ENCODE measurements at regions not wholly inside any gene's neighbourhood (a gene's known extent, or its start where the extent isn't known, plus 50 kb on each side); places are given as distances from the start of the nearest gene placed in this dataset.

DNA sequence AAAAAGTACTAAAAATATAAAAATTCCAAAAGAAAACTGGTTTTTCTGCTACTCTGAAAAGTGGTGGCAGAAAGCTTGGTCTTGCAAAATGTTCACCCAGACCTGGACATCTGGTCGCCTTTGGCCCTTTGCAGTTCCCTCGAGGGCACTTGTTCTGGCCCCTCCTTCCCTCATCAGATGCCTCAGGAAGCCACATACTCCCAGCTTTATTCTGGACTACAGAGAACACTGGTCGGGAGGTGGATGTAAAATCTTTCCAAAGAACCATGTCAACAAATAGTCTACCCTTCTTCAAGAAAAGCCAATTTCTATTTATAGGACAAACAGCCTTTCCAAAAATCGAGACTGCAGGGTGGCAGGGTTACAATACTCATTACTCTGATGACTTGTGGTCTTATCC, 726.1 kb downstream of the TNS3 start:
- DNase-seq: no peak

DNA sequence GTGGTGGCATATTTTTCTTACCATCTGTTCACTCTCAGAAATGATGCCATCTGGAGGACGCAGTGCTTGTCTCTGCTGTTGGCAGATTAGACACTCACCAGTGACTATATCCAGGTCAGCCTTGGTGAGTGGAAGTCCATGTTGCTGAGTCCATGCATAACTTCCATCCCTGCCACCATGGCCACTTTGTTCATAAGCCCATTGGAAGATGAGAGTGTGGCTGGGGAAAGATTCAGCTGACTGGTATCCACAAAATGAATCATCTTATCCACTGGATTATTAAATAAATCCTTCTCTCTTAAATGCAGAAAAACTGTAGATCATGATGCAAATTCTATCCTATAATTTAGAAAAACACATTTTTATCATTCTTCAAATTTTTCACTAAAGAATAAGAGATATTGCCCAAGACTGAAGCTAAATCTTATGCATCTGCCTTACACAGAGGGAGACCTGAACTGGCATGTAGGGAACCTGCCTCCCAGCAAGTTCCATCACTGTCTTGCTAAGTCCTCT, 726.9 kb downstream of the TNS3 start:
- no peak for DNase-seq

DNA sequence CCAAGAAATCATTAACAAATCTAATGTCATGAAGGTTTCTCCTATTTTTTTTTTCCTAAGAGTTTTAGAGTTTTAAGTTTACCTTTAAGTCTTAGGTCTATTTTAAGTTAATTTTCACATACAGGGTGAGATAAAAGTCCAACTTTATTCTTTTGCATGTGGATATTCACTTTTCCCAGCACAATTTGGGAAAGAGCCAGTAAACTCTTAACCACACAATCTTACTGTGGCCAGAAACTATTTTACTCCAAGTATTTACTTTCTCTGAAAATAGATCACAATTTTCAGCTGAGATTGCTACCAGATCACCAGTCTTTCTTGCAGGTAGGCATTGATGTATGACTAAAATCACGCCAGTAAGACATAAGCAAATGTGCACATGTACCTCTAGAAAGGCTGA, 728.5 kb downstream of the TNS3 start:
- DNase-seq: no peak

DNA sequence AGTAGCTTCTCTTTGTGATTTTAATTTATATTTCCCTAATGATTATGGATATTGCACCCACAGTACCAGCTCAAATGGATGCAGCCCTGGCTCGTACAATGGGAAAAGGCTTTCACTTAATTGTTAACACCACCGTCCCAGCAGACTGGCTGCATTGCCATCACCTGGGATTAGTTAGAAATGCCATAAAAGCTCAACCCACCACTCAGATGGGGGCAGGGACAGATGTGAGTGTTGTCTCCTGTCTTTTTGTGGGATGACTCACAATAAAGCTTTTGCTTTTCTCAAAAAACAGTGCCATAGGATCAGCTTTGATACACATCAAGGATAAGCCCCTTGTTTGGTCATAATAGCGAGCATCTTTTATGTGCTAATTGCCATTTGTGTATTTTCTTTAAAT, 729.1 kb downstream of the TNS3 start:
- DNase-seq: no peak

DNA sequence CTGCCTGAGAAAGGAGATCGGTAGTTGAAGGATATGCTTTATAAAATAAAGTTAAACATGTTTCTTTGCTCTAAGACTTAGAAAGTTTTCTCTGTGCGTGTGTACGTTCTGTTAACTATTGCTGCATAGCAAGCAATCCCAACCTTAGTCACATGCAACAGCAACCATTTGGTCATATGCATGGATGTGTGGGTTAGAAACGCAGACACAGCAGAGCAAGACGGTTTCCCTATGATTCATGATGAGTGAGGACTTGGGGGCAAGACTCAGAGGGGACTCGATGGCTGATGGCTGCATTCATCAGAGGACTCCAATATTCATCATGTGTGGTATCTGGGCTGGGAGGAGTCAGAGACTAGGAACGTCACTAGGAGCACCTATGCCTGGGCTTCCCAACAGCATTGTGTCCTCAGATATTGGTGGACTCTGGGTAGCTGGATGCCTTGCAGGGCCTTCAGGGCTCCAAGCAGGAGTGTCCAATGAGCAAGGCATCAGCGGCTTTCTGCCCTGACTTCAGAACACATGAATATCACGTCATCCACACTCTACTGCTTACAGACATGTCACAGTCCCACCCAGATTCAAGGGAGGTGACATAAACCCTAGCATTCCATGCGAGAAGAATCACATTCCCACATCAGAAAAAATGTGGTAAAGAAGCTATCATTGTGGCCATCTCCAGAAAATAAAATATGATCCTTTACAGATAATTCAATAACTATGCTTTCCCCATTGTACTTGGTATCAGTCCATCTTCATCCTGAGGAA, 731.2 kb downstream of the TNS3 start:
- no peak for DNase-seq

DNA sequence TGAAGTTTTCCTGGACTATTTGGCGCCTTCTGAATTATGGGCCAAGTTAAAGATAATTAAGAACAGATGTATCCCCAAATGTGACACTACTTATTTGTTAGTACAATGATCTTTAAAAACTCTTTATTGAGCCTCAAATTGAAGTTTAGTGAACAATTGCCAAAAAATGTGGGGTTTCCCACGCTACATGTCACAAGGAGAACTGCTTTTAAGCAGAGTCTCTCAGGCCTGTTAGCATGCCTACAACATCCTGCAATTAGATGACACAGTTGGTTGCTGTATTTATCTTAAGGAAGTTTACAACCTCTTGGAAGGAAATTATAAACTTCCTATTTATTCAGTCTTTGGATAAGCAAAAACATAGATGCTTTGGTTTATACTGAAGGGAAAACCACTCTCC, 733.0 kb downstream of the TNS3 start:
- no peak for DNase-seq

DNA sequence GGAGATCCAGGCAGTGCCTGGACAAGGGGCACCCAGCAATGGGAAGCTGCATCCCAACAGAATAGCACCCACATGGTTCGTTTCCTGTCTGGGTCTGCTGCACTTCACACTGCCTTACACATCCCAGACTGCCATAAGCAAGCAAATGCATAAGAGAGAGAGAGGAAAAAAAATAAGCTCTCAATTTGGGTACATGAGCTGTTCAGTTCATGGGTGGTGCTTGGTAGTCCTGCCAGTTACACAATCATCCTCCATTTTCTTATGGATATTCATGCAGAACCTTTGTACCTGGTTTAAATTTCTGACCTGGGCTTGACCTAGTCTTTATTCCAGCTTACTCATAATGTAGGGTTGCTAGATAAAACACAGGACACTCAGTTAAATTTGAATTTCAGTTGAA, 733.6 kb downstream of the TNS3 start:
- DNase-seq: no peak

DNA sequence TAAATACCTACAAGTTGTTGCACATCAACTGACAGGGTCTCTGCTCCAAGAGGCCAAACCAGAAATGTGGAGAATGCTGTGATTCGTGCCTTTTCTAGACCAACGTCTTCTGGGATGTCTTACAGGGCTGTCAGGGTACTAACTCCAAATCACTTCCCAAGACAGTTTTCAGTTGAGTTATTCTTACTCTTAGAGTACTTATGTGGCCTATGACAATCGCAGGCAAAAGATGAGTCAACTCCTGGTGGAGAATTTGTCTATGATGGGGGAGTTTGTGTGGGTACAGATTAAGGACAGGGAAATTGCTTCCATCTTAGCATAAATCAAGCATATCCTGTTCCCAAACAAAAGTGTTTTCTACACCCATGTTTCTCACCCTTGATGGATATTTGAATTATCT, 734.8 kb downstream of the TNS3 start:
- DNase-seq: no peak

DNA sequence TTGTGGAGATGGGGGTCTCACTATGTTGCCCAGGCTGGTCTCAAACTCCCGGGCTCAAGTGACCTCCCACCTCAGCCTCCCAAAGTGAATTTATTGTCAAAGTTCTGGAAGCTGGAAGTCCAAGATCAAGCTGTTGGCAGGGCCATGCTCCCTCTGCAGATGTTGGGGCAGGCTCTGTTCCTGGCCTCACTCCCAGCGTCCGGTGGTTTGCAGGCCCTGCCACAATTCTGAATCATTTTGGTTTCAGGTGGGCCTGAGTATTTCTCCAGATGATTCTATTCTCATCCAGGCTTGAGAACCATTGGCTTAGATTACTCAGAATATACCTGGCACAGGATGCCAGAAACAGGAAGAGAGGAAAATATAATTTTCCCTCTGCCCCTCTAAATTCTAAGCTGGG, 737.4 kb downstream of the TNS3 start:
- DNase-seq: no peak

DNA sequence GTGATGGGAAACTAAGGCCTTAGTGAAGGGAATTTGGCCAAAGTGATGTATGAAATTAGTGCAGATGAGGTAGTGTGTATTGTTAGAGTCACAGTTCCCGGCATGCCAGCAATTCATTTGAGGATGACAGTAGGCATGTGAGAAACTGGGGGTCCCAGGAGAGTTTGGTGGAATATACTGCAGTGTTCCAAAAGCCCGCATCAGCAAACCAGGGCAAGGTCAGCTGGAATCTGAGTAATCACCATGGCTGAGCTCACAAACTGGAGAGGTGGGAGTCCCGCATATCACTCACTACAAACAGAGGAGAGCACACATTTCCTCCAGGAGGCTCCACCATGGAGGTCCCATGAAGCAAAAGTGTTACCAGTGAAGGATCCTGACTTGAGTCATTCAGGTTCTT, 740.7 kb downstream of the TNS3 start:
- no peak for DNase-seq

DNA sequence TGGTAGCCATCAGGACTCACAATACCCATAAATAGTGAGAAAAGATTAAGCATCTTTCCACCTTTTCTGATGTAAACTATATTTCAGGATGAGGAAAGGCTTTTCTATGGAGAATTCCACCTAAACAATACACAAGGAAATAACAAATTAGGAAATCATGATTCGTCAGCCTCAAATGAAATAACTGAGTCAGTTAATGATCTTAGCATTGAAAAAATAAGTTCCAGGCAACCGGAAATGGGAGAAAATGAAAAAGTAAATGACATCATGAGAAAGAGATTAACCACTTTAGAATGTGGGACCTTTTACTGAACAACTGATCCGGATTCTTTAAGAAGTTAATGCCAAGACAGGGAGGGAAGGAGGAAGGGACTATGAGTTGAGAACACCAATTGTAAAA, 742.3 kb downstream of the TNS3 start:
- DNase-seq: no peak

DNA sequence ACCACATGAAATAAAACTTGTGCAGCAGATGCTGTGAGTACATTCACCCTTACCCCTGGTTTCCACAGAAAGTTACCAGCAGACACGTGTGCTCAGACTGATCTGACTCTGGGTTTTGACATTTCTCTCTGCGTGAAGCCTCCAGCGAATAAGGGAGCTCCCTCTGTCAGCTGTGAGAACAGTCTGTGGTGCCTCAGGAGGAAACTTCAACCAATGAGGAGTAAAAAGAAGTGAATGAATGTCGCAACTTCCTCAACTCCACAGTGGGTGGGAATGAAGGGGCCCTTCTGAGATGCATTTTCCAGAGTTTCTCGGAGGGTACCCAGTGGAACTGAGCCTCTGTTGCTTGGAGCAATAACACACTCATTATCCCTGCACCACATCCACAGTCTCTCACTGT, 743.4 kb downstream of the TNS3 start:
- DNase-seq: no peak

DNA sequence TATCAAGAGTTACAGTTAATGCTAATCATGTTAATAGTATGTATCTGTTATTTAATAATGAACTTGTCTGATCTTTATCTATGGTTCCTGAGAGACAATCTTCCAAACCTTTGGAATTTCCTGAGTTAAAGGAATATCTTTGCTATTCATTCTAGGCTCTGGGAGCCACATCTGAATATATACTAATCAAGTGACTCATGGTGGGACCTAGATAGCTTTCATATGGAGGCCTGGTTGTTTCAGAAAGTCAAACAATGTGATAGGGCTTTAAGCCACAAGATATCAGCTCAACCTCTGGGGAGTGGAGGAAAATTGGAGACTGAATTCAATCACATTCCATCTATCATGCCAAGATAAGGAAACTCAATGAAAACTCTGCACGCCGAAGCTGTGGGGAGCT, 746.4 kb downstream of the TNS3 start:
- no peak for DNase-seq

DNA sequence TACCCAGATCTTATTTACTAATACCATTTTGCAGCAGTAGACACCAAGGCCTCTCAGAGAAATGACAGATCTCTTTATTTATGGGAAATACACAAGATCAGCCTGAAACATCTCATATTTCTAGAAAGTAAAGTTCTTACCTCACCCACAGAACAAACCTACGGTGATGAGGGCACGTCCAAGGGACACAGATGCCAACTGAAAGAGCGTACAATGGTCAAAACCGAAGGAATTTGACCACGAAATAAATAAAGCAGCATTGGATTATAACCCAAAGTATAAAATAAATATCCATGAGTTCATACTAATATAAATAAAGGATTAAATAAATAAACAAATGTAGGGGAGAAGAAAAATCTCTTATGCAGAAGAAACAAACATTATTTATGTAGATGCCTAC, 747.0 kb downstream of the TNS3 start:
- no peak for DNase-seq

DNA sequence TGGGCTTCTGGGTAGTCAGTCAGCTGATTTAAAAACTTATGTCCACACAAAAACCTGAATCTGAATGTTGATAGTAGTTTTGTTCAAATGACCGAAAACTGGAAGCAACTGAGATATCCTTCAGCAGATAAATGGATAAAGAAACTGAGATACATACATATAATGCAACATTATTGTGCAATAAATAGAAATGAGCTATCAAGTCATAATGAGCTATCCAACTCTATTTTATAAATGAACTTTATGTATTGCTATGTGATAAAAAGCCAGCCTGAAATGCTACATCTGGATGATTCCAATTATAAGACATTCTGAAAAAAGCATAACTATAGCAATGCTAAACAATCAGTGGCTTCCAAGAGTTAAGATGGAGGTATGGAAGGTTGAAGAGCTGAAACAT, 748.7 kb downstream of the TNS3 start:
- DNase-seq: no peak

DNA sequence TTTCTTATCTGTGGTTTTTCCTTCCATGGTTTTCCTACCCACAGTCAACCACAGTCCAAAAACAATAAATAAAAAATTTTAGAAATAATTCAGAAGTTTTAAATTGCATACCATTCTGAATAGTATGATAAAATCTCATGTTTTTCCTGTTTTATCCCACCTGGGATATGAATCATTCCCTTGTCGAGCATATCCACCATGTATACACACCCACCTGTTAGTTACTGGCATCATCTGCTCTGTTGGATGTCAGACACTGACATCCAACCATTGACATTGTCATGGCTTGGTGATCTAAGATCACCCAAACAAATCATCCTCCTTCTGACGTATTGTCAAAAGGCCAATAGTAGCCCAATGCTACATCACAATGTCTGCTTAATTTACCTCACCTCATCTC, 749.8 kb downstream of the TNS3 start:
- DNase-seq: no peak

DNA sequence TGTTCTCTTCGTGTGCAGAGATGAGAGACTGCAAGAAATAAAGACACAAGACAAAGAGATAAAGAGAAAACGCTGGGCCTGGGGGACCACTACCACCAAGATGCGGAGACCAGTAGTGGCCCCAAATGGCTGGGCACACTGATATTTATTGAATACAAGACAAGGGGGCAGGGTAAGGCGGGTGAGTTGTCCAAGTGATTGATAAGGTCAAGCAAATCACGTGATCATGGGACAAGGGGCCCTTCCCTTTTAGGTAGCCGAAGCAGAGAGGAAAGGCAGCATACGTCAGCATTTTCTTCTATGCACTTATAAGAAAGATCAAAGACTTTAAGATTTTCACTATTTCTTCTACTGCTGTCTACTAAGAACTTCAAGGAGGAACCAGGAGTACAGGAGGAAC, 762.1 kb downstream of the TNS3 start:
- DNase-seq: no peak

DNA sequence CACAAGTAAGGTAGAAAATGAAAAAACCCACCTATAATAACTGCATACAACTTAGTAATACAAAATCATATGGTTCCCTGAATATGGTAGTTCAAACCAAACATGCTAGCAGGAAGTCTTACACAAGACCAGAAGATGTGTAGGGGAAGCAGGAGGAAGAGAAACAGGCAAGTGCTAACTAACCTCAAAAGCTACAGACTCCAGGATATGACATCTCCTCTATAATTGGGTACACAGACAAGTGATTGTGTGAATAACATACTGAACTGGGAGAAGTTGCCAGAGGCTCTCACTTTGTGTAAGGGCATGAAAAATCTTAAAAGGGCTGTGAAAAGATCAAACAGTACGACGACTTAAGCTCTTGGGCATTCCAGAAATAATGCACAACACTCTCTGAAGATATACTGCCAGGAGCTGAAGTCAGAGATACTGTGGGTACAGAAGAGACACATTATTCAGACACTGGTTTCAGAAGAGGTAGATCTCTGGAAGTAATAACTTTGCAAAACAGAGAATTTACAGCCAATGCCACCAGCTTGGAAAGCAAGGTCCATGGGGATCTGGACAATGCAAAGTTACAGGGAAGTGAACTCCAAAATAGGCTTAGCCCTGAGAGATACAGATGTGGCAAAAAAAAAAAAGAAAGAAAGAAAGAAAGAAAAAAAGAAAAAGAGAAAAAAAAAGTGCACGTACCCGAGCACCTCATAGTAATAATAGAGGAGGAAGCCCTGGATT, 767.2 kb downstream of the TNS3 start:
- no peak for DNase-seq

DNA sequence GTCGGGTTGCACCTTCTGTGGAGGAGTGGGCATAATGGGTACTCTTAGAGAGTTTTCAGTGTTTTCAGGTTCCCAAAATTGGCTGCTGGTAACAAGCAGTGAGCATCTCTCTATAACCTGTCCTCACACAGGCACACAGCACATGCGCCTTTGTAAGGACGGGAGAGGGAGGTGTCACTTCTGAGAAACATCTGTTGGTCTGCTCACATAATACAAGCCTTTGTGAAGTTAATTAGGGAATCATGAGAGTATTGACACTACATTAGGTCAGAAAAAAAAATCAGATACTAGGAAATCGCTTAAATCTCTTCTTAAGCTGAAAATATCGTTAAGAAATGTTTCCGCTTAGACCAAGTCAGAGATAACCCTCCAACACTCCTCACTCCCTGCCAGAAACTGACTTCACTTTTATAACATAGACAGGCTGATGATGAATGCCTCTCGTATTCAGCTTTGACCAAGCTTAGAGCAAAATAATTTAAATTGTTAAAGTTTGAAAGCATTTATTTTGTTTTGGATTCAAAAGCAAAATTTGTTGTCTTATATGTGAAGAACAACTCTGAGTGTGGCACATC, 769.7 kb downstream of the TNS3 start:
- DNase-seq: no peak

DNA sequence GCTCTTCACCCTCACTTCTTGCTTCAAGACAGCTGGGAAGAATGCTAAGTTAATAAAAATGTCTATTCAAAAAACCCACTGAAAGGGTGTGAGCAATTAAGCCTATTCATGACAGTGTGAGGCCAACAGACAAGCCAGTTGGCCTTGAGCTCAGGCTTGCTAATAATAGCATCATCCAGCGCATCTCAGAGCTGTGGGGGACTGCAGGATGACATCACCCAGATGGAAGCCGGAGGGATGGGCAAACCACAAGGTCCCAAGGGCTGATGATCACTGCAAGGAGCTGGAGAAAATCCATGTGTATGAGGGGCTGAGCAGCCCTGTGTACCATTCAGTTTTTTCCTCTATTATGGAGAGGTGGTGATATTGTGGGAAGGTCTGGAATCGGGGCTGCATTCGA, 770.4 kb downstream of the TNS3 start:
- no peak for DNase-seq

DNA sequence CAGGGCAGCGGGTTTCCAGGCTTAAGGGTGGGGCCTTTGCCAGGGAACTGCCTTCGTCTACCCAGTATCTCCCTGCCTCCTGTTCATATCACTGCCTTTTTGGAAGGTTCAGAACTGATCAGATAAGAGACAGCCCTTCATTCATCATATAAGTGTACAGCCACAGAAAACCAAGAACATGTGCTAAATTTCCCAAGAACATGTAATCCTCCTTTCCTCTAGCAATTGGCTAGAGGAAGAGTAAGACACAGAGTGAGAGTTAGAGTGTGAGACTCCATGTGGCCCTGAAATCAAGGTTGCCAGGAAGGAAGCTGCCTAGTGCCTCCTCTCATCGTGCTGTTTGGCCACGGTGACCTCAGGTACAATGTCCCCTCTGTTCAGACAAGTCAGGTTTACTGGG, 770.9 kb downstream of the TNS3 start:
- DNase-seq: no peak

DNA sequence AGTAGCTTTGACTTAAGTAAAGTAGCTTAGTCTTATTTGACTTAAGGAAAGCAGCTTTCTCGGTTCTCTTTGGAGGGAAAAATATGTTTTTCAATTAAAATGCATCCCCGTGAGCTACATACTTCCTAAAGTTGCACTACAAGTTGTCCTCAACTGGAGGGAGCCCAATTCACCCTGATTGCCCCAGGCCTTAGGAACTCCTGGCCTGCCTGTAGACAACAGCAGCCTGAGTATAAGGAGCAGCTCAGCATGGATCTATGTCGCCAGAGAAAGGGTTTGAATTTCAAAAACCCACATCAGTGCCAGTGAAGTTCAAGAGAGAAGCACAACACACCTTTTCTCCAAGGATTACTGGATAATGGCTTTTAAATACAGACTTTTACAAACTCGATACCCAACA, 772.0 kb downstream of the TNS3 start:
- DNase-seq: no peak

DNA sequence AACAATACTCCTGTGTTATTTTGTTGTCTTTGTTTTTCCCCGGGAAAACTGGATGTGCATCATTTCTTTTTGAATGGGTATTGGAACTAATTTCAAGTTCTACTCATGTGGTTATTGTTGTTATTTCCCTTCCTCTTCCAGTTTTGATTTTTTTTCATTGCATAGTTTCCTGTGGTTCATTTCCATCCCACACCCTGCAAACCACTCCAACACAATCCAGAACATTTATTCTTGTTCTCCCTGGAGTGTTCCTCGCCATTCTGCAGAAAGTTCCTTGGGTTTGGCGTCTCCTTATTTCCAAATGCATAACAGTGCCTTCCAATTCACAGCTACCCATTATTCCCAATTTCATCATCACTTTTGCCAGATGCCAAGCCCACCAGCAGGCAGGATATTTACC, 775.1 kb downstream of the TNS3 start:
- DNase-seq: no peak

DNA sequence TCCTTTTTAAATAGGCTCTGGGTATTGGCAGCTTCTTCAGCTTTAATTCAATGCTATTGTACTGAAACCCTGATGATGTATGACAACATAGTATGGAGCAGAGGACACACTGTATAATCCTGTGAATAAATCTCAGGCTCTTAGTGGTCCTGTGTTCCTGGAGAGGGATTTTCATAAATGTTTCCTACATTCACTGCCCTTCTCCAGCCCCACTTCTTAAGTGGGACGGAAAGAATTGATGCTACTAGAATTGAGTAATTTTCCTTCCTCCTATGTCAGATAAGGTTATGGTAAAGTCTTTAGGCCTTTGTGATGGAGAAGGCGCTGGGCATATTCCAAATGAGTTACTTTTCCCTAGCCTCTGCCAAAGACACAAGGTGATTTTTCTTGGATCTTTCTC, 779.4 kb downstream of the TNS3 start:
- no peak for DNase-seq
